ENCODE measurements at regions not wholly inside any gene's neighbourhood (a gene's known extent, or its start where the extent isn't known, plus 50 kb on each side); places are given as distances from the start of the nearest gene placed in this dataset.
"Not testable (repeated sequence)": the region's sequence is repeated elsewhere in the genome, so short reads cannot be mapped to it uniquely, and the experiment has no call there.

GRCh38 chr16:29605593-29606205 is 57.3 kb upstream of the SPN start:
- TF ChIP-seq CTCF (conservative IDR thresholded peaks at IDR 0.05; ENCODE audit: low read depth, low read length); EZH2phosphoT487 (IDR thresholded peaks at IDR 0.05; ENCODE audit: borderline replicate concordance, low read length): not testable (repeated sequence)

All from PC-3 (cell line).